ENCODE measurements at regions not wholly inside any gene's neighbourhood (a gene's known extent, or its start where the extent isn't known, plus 50 kb on each side); places are given as distances from the start of the nearest gene placed in this dataset.

- no peaks in the 10 kb centered on the region for H3K4me1 Mint-ChIP-seq (ENCODE audit: insufficient read depth, unreplicated experiment)
- H3K27me3 Mint-ChIP-seq (ENCODE audit: insufficient read depth, unreplicated experiment): no peaks in the 10 kb centered on the region
- no peak for DNase-seq (ENCODE audit: unreplicated experiment)
- TF ChIP-seq, protein P1, sequence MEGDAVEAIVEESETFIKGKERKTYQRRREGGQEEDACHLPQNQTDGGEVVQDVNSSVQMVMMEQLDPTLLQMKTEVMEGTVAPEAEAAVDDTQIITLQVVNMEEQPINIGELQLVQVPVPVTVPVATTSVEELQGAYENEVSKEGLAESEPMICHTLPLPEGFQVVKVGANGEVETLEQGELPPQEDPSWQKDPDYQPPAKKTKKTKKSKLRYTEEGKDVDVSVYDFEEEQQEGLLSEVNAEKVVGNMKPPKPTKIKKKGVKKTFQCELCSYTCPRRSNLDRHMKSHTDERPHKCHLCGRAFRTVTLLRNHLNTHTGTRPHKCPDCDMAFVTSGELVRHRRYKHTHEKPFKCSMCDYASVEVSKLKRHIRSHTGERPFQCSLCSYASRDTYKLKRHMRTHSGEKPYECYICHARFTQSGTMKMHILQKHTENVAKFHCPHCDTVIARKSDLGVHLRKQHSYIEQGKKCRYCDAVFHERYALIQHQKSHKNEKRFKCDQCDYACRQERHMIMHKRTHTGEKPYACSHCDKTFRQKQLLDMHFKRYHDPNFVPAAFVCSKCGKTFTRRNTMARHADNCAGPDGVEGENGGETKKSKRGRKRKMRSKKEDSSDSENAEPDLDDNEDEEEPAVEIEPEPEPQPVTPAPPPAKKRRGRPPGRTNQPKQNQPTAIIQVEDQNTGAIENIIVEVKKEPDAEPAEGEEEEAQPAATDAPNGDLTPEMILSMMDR (IDR thresholded peaks at IDR 0.05; ENCODE audit: unreplicated experiment): no peak
- H3K36me3 Mint-ChIP-seq (ENCODE audit: insufficient read depth, unreplicated experiment): no peaks in the 10 kb centered on the region
- no peak overlapping the region for H3K27ac Mint-ChIP-seq (ENCODE audit: low read depth, unreplicated experiment)
- no peaks in the 10 kb centered on the region for H3K9me3 Mint-ChIP-seq (ENCODE audit: unreplicated experiment)
- no TSS peak for BruUV-seq (replicated peaks)
- ChIA-PET POLR2A (no interaction called here), CTCF (interaction anchor here (2.0 kb wide), 1 partner anchor 10 kb away, joined by 6 read pairs; no protein-coding TSS in a partner anchor)
- H3K4me3 Mint-ChIP-seq (ENCODE audit: unreplicated experiment): no peak overlapping the region
- intact Hi-C loops (cut with micrococcal nuclease): no loop called here
These were observed 150.2 kb downstream of the ABCA8 start for GRCh38 chr17:68804777-68805520.

- no peak overlapping the region for H3K4me3 Mint-ChIP-seq (ENCODE audit: unreplicated experiment)
- TF ChIP-seq, protein P1 (IDR thresholded peaks at IDR 0.05; ENCODE audit: unreplicated experiment): no peak
- no peaks in the 10 kb centered on the region for H3K4me1 Mint-ChIP-seq (ENCODE audit: insufficient read depth, unreplicated experiment)
- ChIA-PET POLR2A (no interaction called here), CTCF (interaction anchor here (2.0 kb wide), 1 partner anchor 8 kb away, joined by 6 read pairs; no protein-coding TSS in a partner anchor)
- H3K36me3 Mint-ChIP-seq (ENCODE audit: insufficient read depth, unreplicated experiment): no peaks in the 10 kb centered on the region
- BruUV-seq (replicated peaks): no TSS peak
- H3K27ac Mint-ChIP-seq (ENCODE audit: low read depth, unreplicated experiment): no peak overlapping the region
- no peaks in the 10 kb centered on the region for H3K27me3 Mint-ChIP-seq (ENCODE audit: insufficient read depth, unreplicated experiment)
- DNase-seq (ENCODE audit: unreplicated experiment): no peak
- H3K9me3 Mint-ChIP-seq (ENCODE audit: unreplicated experiment): no peaks in the 10 kb centered on the region
- intact Hi-C loops (cut with micrococcal nuclease): no loop called here
These were observed 151.8 kb downstream of the ABCA8 start for GRCh38 chr17:68803164-68803929.

DNA sequence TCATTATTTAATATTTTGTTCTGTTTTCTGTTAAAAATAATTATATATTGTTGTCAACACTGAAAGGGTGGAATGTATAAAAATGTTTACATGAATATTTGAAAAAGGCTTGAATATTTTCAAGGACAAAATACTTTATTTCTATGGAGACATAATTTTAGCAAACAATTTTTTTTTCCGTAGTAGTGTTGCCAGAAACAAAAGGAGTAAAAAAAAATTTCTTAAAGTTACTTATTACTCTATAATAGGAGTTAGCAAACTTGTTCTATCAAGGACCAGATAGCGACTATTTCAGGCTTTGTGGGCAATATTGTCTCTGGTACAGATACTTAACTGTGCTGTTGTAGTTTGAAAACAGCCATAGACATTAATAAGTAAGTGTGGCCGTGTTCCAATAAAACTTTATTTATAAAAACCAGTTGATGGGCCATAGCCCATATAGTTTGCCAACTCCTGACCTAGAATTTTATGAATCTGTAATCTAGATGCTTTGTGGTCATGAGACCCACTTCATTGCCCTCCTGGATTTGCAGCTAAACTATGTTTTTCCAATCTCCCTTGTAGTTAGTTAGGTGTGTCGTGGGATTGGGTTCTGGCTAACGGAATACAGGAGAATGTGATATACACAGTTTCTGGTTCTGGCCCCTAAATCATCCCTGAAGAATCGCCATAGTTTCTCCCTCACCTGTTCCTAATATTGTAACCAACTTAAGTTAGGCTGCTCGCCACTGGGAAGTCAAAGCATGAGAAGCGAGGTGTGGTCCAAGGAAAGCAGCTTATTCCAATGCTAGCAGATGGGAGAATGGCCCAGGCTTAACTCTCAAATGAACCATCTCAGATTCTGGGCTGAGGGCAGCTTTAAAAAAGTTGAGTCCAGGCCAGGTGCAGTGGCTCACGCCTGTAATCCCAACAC, 153.6 kb downstream of the ABCA8 start:
- CTCF ChIA-PET: interaction anchor here (0.6 kb wide), 1 partner anchor 154 kb away, joined by 3 read pairs; the partner anchor contains the start of gene ABCA8

More for the DNA sequence above, 153.6 kb downstream of the ABCA8 start:
- Mint-ChIP-seq H3K9me3 (ENCODE audit: unreplicated experiment) (no peaks in the 10 kb centered on the region), H3K4me3 (ENCODE audit: unreplicated experiment) (no peak overlapping the region), H3K27me3 (ENCODE audit: insufficient read depth, unreplicated experiment) (no peaks in the 10 kb centered on the region), H3K27ac (ENCODE audit: low read depth, unreplicated experiment) (no peak overlapping the region), H3K36me3 (ENCODE audit: insufficient read depth, unreplicated experiment) (no peaks in the 10 kb centered on the region), H3K4me1 (ENCODE audit: insufficient read depth, unreplicated experiment) (no peaks in the 10 kb centered on the region)
- intact Hi-C loops (cut with micrococcal nuclease): no loop called here
- no peak for DNase-seq (ENCODE audit: unreplicated experiment)
- POLR2A ChIA-PET: no interaction called here
- no TSS peak for BruUV-seq (replicated peaks)
- TF ChIP-seq, protein P1 (IDR thresholded peaks at IDR 0.05; ENCODE audit: unreplicated experiment): no peak

All from MCF 10A (cell line).